Stimulated activated naive CD8-positive, alpha-beta T cell treated with anti-CD3 and anti-CD28 coated beads, Interleukin-15, Interleukin-2, amounts not matched to agents 100 U/mL and 50 U/mL, for 24 hours (primary cell): ENCODE measurements at regions not wholly inside any gene's neighbourhood (a gene's known extent, or its start where the extent isn't known, plus 50 kb on each side); places are given as distances from the start of the nearest gene placed in this dataset.

Source experiments
- ATAC-seq: fragments of 150-1000 bp; cut with Tn5 transposase; one replicate; pipeline ENCODE4 v1.10.0; 2021
- DNase-seq: peaks from one replicate; pipeline ENCODE4 v3.0.0; 2021

DNA sequence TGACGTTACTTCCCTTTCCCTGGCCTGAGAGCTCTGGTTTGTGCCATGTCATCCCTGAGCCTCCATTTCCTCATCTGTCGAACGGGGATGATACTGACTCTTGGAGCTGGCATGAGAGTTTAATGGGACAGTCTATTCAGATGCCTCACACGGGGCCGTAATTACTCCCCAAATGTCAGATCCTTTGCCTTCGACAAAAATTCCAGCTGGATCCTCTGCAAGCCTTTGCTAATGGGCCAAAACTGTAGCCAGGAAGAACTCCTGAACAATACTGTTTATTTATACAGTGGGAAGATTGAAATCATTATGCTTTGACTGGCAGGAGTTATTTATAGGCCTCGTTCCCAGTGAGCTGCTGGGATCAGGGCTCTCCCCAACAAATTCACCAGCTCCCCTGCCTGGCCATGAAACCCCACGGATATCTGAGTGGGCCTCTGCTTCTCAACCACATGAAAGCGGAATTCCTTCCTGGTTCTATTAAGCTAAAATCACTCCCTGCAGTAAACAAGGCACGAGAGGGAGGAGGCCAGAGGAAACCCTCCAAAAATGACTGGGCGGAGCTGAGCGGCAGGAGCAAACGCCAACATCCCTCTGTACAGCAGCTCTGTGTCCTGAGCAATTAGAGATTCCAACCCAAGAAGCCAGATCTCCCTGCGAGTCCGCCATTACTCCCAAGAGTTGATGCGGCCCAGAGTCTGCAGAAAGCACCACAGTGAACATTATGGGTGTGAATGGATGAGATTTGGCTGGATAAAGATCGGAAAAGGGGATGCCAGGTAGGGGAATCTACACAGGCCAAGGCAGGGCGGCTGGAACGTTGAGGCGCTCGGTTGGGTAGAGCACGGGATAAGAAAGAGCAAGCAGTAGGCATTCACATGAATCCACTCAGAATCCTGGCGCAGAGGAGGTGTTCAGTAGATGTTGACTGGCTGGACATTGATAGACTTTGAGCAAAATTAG is 326.1 kb downstream of the BCL11B start:
- ATAC-seq (no peak), DNase-seq (no peak)

GRCh38 chr14:98946940-98947339 is 325.1 kb downstream of the BCL11B start:
- ATAC-seq (no peak), DNase-seq (no peak)

- DNase-seq (no peak), ATAC-seq (no peak)
These were observed 323.9 kb downstream of the BCL11B start for GRCh38 chr14:98947911-98948595.

GRCh38 chr14:98949051-98949450 is 322.9 kb downstream of the BCL11B start:
- no peak for DNase-seq
- ATAC-seq, result no peak

DNA sequence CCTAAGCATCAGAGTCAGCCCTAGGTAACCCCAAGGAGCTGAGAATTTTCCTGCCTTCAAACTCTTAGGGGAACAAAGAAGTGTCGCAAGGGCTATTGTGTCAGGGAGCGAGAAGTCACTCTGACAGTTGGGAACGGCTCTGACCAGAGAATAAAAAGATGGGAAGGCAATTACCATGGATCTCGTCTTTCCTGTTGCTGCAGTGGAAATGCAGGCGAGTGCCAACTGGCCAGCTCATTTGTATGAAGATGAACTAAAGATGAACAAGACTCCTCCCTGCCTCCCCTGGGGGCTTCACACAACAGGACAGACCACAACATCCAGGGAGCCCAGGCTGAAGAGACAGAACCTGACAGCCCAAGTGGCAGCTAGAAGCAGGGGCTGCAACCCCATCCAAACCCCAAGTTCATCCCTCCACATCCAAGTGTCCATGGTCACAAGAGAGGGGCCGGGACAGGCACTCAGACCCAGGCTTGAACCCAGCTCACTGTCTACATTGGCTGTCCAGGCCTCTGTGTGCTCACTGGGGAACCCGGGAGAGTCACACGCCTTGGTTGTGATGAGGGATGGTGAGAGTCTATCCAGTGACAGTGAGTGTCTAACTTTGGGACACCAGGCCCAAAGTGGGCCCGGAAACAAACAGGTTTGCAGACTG is 322.4 kb downstream of the BCL11B start:
- ATAC-seq, result no peak
- no peak for DNase-seq

- DNase-seq (no peak), ATAC-seq (no peak)
These were observed 321.6 kb downstream of the BCL11B start for GRCh38 chr14:98950353-98950895.

DNA sequence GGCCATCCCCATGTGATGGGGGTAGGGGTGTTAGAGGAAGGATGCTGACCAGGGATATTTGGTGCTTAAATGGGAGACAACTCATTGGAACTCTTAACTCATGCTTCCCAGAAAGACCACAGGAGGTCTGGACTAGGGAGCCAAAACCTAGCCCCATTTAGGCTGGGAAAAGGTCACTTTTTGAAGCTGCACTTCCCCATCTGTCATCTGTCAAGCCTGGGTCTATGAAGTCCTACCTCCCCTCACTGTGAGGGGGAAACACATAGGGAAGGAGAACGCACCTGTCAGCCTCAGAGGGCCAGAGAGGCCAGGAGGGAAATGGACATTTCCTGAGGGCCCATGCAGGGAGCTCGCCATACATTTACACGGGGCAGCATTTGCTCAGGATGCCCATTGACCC is 321.0 kb downstream of the BCL11B start:
- no peak for ATAC-seq
- DNase-seq, result no peak

DNA sequence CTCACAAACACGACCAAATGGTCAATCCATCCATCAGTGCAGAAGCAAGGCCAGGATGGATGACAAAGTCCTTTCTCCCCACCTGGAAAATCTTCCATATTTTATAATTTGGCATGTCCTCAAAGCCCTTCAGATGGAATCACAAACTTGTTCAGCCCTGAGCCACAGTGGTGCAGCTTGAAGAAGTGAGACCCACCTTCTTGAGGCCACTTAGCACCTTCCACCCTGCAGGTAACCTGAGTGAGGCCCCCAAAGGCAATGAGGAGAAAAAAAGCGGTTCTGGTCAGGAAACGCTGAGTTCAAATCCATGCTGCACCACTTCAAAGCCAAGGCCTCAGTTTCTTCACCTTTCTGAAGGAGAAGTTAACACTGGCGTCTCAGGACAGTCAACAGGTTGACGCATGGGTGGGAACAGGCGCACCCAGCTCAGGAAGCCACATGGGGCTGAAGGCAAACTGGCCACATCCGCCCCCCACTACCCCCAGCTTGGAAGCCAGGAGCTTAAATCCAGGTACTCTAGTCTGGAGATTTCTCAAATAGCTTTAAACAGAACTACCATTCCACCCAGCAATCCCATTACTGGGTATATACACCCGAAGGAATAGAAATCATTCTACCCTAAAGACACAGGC is 320.4 kb downstream of the BCL11B start:
- no peak for ATAC-seq
- no peak for DNase-seq

DNA sequence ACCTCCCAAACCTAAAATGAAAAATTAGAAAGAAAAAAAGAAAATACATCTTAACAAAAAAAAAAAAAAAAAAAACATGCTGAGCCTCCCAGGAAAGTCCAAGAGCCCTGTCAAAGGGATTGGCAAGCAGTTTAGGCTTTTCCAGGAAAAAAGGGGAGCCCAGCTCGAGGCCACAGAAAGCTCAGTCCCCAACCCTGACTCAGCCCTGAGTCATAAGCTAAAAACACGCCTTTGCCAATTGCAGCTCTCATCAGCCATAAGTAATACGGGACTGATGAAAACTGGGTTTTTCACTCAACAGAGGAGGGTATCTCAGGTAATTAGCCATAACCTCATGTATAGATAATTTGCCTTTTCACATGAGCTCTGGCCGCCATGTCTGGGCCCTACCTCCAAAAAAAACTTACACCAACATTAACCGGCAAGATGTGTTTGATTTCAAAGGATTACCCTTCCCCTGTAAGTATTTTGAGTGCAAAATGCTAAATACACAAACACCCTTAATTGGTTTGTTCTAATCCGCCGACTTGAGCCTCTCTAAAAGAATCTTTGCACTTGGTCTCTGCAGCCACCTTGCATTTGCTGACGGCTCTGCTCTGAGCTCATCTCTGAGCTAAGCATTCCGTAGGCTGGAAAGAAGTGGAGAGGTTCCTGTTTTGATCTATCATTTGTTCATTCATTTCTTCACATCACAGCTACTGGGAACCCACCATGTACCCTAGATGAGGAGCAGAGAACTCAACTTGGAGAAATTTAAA is 319.2 kb downstream of the BCL11B start:
- ATAC-seq (peak; percentile 60), DNase-seq (no peak)

GRCh38 chr14:98953551-98954348 is 318.2 kb downstream of the BCL11B start:
- DNase-seq (no peak), ATAC-seq (no peak)

- DNase-seq (no peak), ATAC-seq (no peak)
These were observed 317.5 kb downstream of the BCL11B start for GRCh38 chr14:98954349-98955000.

- ATAC-seq, result no peak
- DNase-seq, result no peak
These were observed 316.8 kb downstream of the BCL11B start for GRCh38 chr14:98955036-98955740.

GRCh38 chr14:98955741-98956070 is 316.3 kb downstream of the BCL11B start:
- DNase-seq, result no peak

DNA sequence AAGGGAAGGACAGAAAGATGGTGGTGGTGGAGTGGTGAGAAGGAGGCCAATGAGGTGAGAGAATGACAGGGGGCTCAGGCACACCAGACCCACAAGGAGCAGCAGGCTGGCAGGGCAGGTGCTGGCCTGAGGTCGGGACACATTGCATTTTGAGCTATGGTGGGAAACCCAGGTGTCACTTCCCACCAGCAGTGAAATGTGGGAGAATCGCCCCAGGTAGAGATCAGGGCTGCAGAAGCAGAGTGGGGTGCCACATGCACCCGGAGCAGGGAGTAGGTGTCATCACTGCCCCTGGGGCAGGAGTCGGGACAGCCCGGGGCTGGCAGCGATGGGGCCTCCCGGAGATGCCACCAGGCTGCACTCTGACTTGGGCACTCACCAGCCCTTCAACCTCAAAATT is 315.8 kb downstream of the BCL11B start:
- DNase-seq (no peak), ATAC-seq (no peak)

More at GRCh38 chr14:98955741-98956070, 316.3 kb downstream of the BCL11B start:
- ATAC-seq, result no peak

DNA sequence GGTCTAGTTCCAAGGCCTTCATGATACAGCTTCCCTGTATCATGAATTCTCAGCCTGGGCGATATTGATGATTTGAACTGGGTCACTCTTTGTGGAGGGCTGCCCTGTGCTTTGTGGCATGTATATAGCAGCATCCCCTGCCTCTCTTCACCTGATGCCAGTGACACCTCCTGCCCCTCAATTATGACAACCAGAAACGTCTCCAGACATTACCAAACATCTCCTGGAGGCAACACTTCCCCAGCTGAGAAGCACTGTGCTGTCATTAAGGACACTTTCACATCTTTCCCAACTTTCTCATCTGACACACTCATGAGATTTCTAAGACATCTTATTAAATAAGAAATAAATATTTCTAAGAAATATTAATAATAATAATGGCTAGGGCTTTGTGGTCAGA is 315.3 kb downstream of the BCL11B start:
- DNase-seq (no peak), ATAC-seq (no peak)

GRCh38 chr14:98957211-98958047 is 314.6 kb downstream of the BCL11B start:
- DNase-seq, result no peak
- ATAC-seq, result no peak

GRCh38 chr14:98958048-98958631 is 313.9 kb downstream of the BCL11B start:
- DNase-seq (no peak), ATAC-seq (no peak)

DNA sequence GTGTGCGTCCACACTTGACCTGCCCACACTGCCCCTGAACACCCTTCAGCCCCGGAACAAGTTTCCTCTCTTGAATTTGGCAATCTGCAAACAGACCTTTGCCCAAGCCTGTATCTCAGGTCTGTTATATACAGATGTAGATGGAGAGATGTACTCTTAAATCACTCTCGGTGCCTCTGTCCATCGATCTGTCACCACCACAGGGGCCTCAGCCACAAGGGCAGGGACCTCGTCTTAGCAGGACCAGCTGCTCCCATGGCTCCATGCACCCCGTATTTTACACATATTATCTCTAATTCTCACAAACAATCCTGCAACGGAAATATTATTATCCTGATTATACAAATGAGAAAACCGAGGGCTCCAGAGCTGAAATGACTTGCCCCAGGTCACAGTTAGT is 313.4 kb downstream of the BCL11B start:
- ATAC-seq, result no peak
- no peak for DNase-seq
